ACC112 (cell line): ENCODE measurements at regions not wholly inside any gene's neighbourhood (a gene's known extent, or its start where the extent isn't known, plus 50 kb on each side); places are given as distances from the start of the nearest gene placed in this dataset.
"Not testable (repeated sequence)": the region's sequence is repeated elsewhere in the genome, so short reads cannot be mapped to it uniquely, and the experiment has no call there.

Source experiments
- H2AFZ ChIP-seq: fragments of 200-600 bp; sonication (generic); one replicate; pipeline ENCODE4 v1.6.0; 2017; ENCODE audit warnings: antibody characterized with exemption, low read length; ENCODE audit not compliant: unreplicated experiment
- H3K27ac ChIP-seq: fragments of 200-600 bp; sonication (generic); 2 replicates; pipeline ENCODE4 v1.5.1; 2014; ENCODE audit warnings: low read depth, mild to moderate bottlenecking, antibody characterized with exemption, low read length, moderate library complexity
- H3K27me3 ChIP-seq: fragments of 200-600 bp; sonication (generic); 2 replicates; pipeline ENCODE4 v1.6.1; 2014; ENCODE audit warnings: mild to moderate bottlenecking, antibody characterized with exemption, low read length, moderate library complexity, mixed read lengths; ENCODE audit not compliant: insufficient read depth
- H3K36me3 ChIP-seq: fragments of 200-600 bp; sonication (generic); 2 replicates; pipeline ENCODE4 v1.6.1; 2016; ENCODE audit warnings: mild to moderate bottlenecking, antibody characterized with exemption, low read length, moderate library complexity, mixed read lengths; ENCODE audit not compliant: insufficient read depth
- H3K4me1 ChIP-seq: fragments of 200-600 bp; sonication (generic); one replicate; pipeline ENCODE4 v1.6.1; 2016; ENCODE audit warnings: low read length, mixed read lengths; ENCODE audit not compliant: insufficient read depth, unreplicated experiment, control insufficient read depth
- H3K4me3 ChIP-seq: fragments of 200-600 bp; sonication (generic); 2 replicates; pipeline ENCODE4 v1.5.1; 2014; ENCODE audit warnings: mild to moderate bottlenecking, low read depth, low read length
- H3K79me2 ChIP-seq: fragments of 200-600 bp; sonication (generic); one replicate; pipeline ENCODE4 v1.6.0; 2016; ENCODE audit warnings: low read length; ENCODE audit not compliant: control insufficient read depth, unreplicated experiment, insufficient read depth

GRCh38 chr4:10223782-10224181 lies 107.2 kb upstream of the WDR1 start:
- Histone ChIP-seq H3K36me3 (no peaks in the 10 kb centered on the region), H3K79me2 (no peaks in the 10 kb centered on the region), H3K4me3 (no peak overlapping the region), H2AFZ (no peak overlapping the region), H3K27ac (no peak overlapping the region), H3K4me1 (no peaks in the 10 kb centered on the region), H3K27me3 (no peaks in the 10 kb centered on the region)

- not testable (repeated sequence) for H3K4me3 ChIP-seq, H2AFZ ChIP-seq, H3K36me3 ChIP-seq, H3K79me2 ChIP-seq, H3K4me1 ChIP-seq, H3K27me3 ChIP-seq, H3K27ac ChIP-seq
These were observed 96.9 kb upstream of the WDR1 start for GRCh38 chr4:10213481-10213880.

- Histone ChIP-seq H2AFZ (no peak overlapping the region), H3K79me2 (no peaks in the 10 kb centered on the region), H3K4me3 (no peak overlapping the region), H3K27ac (no peak overlapping the region), H3K4me1 (no peaks in the 10 kb centered on the region), H3K36me3 (no peaks in the 10 kb centered on the region), H3K27me3 (no peaks in the 10 kb centered on the region; the same call in 1 of the 2 replicates)
These were observed 96.3 kb upstream of the WDR1 start for GRCh38 chr4:10212901-10213300.

GRCh38 chr4:10212400-10212799 lies 95.8 kb upstream of the WDR1 start:
- no peaks in the 10 kb centered on the region for H3K79me2 ChIP-seq
- no peak overlapping the region for H2AFZ ChIP-seq
- H3K36me3 ChIP-seq: no peaks in the 10 kb centered on the region
- no peaks in the 10 kb centered on the region; the same call in 1 of the 2 replicates for H3K27me3 ChIP-seq
- H3K4me3 ChIP-seq: no peak overlapping the region
- H3K27ac ChIP-seq: no peak overlapping the region
- H3K4me1 ChIP-seq: no peaks in the 10 kb centered on the region

- Histone ChIP-seq H3K4me1 (peaks cover 13% of the 10 kb centered on the region), H3K4me3 (no peak overlapping the region), H2AFZ (no peak overlapping the region), H3K27ac (no peak overlapping the region), H3K27me3 (no peaks in the 10 kb centered on the region; the same call in 1 of the 2 replicates), H3K79me2 (no peaks in the 10 kb centered on the region), H3K36me3 (no peaks in the 10 kb centered on the region)
These were observed 90.5 kb upstream of the WDR1 start for GRCh38 chr4:10207116-10207515.

- H3K27ac ChIP-seq: no peak overlapping the region
- H3K27me3 ChIP-seq: no peaks in the 10 kb centered on the region; the same call in 1 of the 2 replicates
- no peaks in the 10 kb centered on the region for H3K79me2 ChIP-seq
- H3K4me1 ChIP-seq: peaks cover 13% of the 10 kb centered on the region
- no peak overlapping the region for H2AFZ ChIP-seq
- H3K4me3 ChIP-seq: no peak overlapping the region
- no peaks in the 10 kb centered on the region for H3K36me3 ChIP-seq
These were observed 88.6 kb upstream of the WDR1 start for GRCh38 chr4:10205223-10205622.

GRCh38 chr4:10204401-10205058 lies 87.9 kb upstream of the WDR1 start:
- no peaks in the 10 kb centered on the region for H3K36me3 ChIP-seq
- no peaks in the 10 kb centered on the region; the same call in 1 of the 2 replicates for H3K27me3 ChIP-seq
- H3K27ac ChIP-seq: no peak overlapping the region
- H3K4me3 ChIP-seq: no peak overlapping the region
- H3K4me1 ChIP-seq: peaks cover 13% of the 10 kb centered on the region
- no peaks in the 10 kb centered on the region for H3K79me2 ChIP-seq
- H2AFZ ChIP-seq: no peak overlapping the region

- no peaks in the 10 kb centered on the region for H3K27me3 ChIP-seq
- H3K4me1 ChIP-seq: peaks cover 13% of the 10 kb centered on the region
- H3K36me3 ChIP-seq: no peaks in the 10 kb centered on the region
- H2AFZ ChIP-seq: no peak overlapping the region
- no peak overlapping the region for H3K4me3 ChIP-seq
- no peaks in the 10 kb centered on the region for H3K79me2 ChIP-seq
- no peak overlapping the region for H3K27ac ChIP-seq
These were observed 87.3 kb upstream of the WDR1 start for GRCh38 chr4:10203851-10204250.

GRCh38 chr4:10201381-10202223 lies 85.0 kb upstream of the WDR1 start:
- Histone ChIP-seq H2AFZ (no peak overlapping the region), H3K4me3 (no peak overlapping the region), H3K79me2 (no peaks in the 10 kb centered on the region), H3K27me3 (no peaks in the 10 kb centered on the region), H3K27ac (no peak overlapping the region), H3K4me1 (peaks cover 13% of the 10 kb centered on the region), H3K36me3 (no peaks in the 10 kb centered on the region)

- Histone ChIP-seq H3K4me1 (peaks cover 13% of the 10 kb centered on the region), H3K36me3 (no peaks in the 10 kb centered on the region), H3K4me3 (no peak overlapping the region), H3K27ac (no peak overlapping the region), H2AFZ (no peak overlapping the region), H3K79me2 (no peaks in the 10 kb centered on the region), H3K27me3 (no peaks in the 10 kb centered on the region)
These were observed 84.3 kb upstream of the WDR1 start for GRCh38 chr4:10200869-10201268.

GRCh38 chr4:10198365-10198764 lies 81.8 kb upstream of the WDR1 start:
- no peaks in the 10 kb centered on the region for H3K36me3 ChIP-seq

More at GRCh38 chr4:10198365-10198764, 81.8 kb upstream of the WDR1 start:
- no peaks in the 10 kb centered on the region for H3K4me1 ChIP-seq
- H3K4me3 ChIP-seq: no peak overlapping the region
- H3K79me2 ChIP-seq: no peaks in the 10 kb centered on the region
- H3K27ac ChIP-seq: no peak overlapping the region
- no peaks in the 10 kb centered on the region for H3K27me3 ChIP-seq
- H2AFZ ChIP-seq: no peak overlapping the region
